ENCODE measurements at regions not wholly inside any gene's neighbourhood (a gene's known extent, or its start where the extent isn't known, plus 50 kb on each side); places are given as distances from the start of the nearest gene placed in this dataset.

GRCh38 chr3:6351752-6352151, 509.2 kb upstream of the GRM7 start:
- WGBS, 2 donors: 46 to 56% methylated on average over 3 of the region's 3 CpGs
- Histone ChIP-seq H3K27ac (no peak overlapping the region), H3K9me3 (no peaks in the 10 kb centered on the region), H3K27me3 (no peaks in the 10 kb centered on the region), H3K4me1 (no peaks in the 10 kb centered on the region), H3K4me3 (no peak overlapping the region), H3K36me3 (no peaks in the 10 kb centered on the region)
- TF ChIP-seq, protein P1, sequence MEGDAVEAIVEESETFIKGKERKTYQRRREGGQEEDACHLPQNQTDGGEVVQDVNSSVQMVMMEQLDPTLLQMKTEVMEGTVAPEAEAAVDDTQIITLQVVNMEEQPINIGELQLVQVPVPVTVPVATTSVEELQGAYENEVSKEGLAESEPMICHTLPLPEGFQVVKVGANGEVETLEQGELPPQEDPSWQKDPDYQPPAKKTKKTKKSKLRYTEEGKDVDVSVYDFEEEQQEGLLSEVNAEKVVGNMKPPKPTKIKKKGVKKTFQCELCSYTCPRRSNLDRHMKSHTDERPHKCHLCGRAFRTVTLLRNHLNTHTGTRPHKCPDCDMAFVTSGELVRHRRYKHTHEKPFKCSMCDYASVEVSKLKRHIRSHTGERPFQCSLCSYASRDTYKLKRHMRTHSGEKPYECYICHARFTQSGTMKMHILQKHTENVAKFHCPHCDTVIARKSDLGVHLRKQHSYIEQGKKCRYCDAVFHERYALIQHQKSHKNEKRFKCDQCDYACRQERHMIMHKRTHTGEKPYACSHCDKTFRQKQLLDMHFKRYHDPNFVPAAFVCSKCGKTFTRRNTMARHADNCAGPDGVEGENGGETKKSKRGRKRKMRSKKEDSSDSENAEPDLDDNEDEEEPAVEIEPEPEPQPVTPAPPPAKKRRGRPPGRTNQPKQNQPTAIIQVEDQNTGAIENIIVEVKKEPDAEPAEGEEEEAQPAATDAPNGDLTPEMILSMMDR (IDR thresholded peaks at IDR 0.05): no peak
- TF ChIP-seq POLR2A (IDR thresholded peaks at IDR 0.05) (no peak), POLR2AphosphoS5 (IDR thresholded peaks at IDR 0.05) (no peak), EP300 (IDR thresholded peaks at IDR 0.05) (no peak)
- DNase-seq (no peak), ATAC-seq (ENCODE audit: low FRiP score in 2 of 2) (no peak)

DNA sequence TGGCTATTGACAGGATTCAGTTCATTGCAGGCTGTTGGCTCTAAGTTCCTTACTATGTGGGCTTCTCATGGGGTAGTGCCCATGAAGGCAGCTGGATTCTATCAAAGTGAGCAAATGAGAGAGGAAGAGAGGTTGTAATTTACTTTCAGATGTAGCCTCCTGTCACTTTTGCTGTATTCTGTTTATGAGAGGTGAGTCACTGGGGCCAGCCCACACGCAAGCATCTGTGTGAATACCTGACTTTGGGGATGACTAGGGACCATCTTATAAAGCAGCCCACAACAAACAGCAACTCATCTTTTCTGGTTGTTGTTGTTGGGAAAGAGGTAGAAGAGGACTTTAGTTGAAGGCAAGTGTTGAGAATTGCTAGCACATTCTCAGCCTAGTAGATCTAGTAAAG, 506.3 kb upstream of the GRM7 start:
- Histone ChIP-seq H3K36me3 (no peaks in the 10 kb centered on the region), H3K4me1 (no peaks in the 10 kb centered on the region), H3K27ac (no peak overlapping the region), H3K27me3 (no peaks in the 10 kb centered on the region), H3K4me3 (no peak overlapping the region), H3K9me3 (no peaks in the 10 kb centered on the region)
- DNase-seq: no peak
- TF ChIP-seq, protein P1 (IDR thresholded peaks at IDR 0.05): no peak
- TF ChIP-seq EP300 (IDR thresholded peaks at IDR 0.05) (no peak), POLR2AphosphoS5 (IDR thresholded peaks at IDR 0.05) (no peak), POLR2A (IDR thresholded peaks at IDR 0.05) (no peak)
- WGBS, 2 donors: 86 to 88% methylated on average over 1 of the region's 1 CpG
- no peak for ATAC-seq (ENCODE audit: low FRiP score in 2 of 2)

- no peak overlapping the region for H3K27ac ChIP-seq
- no peak for TF ChIP-seq POLR2A (IDR thresholded peaks at IDR 0.05)
- no peak for TF ChIP-seq EP300 (IDR thresholded peaks at IDR 0.05)
- TF ChIP-seq, protein P1 (IDR thresholded peaks at IDR 0.05): no peak
- TF ChIP-seq POLR2AphosphoS5 (IDR thresholded peaks at IDR 0.05): no peak
- H3K27me3 ChIP-seq: no peaks in the 10 kb centered on the region
- H3K36me3 ChIP-seq: no peaks in the 10 kb centered on the region
- H3K4me3 ChIP-seq: no peak overlapping the region
- WGBS, 2 donors: 85 to 87% methylated on average over 4 of the region's 4 CpGs
- ATAC-seq (ENCODE audit: low FRiP score in 2 of 2): no peak
- no peaks in the 10 kb centered on the region for H3K4me1 ChIP-seq
- no peak for DNase-seq
- H3K9me3 ChIP-seq: no peaks in the 10 kb centered on the region
These were observed 498.5 kb upstream of the GRM7 start for GRCh38 chr3:6362406-6362805.

GRCh38 chr3:6367171-6367570, 493.7 kb upstream of the GRM7 start:
- Histone ChIP-seq H3K27ac (no peak overlapping the region), H3K36me3 (no peaks in the 10 kb centered on the region), H3K9me3 (no peaks in the 10 kb centered on the region), H3K4me1 (no peaks in the 10 kb centered on the region), H3K4me3 (no peak overlapping the region), H3K27me3 (no peaks in the 10 kb centered on the region)
- ATAC-seq (ENCODE audit: low FRiP score in 2 of 2): no peak
- no peak for DNase-seq
- WGBS, 2 donors: 57 to 61% methylated on average over 2 of the region's 2 CpGs
- no peak for TF ChIP-seq EP300 (IDR thresholded peaks at IDR 0.05)
- TF ChIP-seq, protein P1 (IDR thresholded peaks at IDR 0.05): no peak
- no peak for TF ChIP-seq POLR2A (IDR thresholded peaks at IDR 0.05)

DNA sequence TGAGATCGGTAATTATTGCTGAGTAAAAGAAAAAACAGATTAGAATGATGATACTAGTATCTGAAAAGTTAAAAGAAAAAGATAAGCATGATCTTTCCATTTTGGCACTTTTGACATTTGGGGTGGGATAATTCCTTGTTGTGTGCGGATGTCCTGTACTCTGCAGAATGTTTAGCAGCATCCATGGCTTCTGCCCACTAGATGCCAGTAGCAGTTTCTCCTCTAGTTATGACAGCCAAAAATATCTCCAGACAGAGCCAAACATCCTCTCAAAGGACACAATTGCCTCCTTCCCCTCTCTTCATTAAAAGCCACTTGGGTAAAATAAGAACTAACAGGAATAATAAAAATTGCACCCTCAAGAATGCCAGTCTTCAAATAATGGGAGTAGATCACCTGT, 468.8 kb upstream of the GRM7 start:
- 77 to 91% methylated on average over 2 of the region's 2 CpGs for WGBS, 2 donors
- no peak for ATAC-seq (ENCODE audit: low FRiP score in 2 of 2)

More for the DNA sequence above, 468.8 kb upstream of the GRM7 start:
- no peak overlapping the region for H3K4me3 ChIP-seq
- H3K9me3 ChIP-seq: no peaks in the 10 kb centered on the region
- no peak for TF ChIP-seq EP300 (IDR thresholded peaks at IDR 0.05)
- TF ChIP-seq, protein P1 (IDR thresholded peaks at IDR 0.05): no peak
- TF ChIP-seq POLR2A (IDR thresholded peaks at IDR 0.05): no peak
- no peak for TF ChIP-seq POLR2AphosphoS5 (IDR thresholded peaks at IDR 0.05)
- no peak overlapping the region for H3K27ac ChIP-seq
- no peaks in the 10 kb centered on the region for H3K4me1 ChIP-seq
- H3K27me3 ChIP-seq: no peaks in the 10 kb centered on the region
- H3K36me3 ChIP-seq: no peaks in the 10 kb centered on the region
- DNase-seq: no peak
